Prostate gland (tissue), 2 donors: ENCODE measurements at regions not wholly inside any gene's neighbourhood (a gene's known extent, or its start where the extent isn't known, plus 50 kb on each side); places are given as distances from the start of the nearest gene placed in this dataset.

Experiments
- POLR2A ChIP-seq: fragments of 450-650 bp; IDR thresholded peaks from one replicate; pipeline ENCODE4 v1.6.1; 2016; ENCODE audit warnings: antibody characterized with exemption, mild to moderate bottlenecking
- TF ChIP-seq, protein P1 (sequence below), 4 experiments: fragments of 200-600 bp in 2 of 4; fragments of 450-650 bp in 2 of 4; sonication (generic) in 2 of 4; IDR thresholded peaks; 1 replicate in 3 of 4; 2 replicates in 1 of 4; pipeline ENCODE4 v1.5.1; 2016 to 2019; ENCODE audit warnings: antibody characterized with exemption in 4 of 4, mild to moderate bottlenecking in 2 of 4, moderate library complexity in 2 of 4

DNA sequence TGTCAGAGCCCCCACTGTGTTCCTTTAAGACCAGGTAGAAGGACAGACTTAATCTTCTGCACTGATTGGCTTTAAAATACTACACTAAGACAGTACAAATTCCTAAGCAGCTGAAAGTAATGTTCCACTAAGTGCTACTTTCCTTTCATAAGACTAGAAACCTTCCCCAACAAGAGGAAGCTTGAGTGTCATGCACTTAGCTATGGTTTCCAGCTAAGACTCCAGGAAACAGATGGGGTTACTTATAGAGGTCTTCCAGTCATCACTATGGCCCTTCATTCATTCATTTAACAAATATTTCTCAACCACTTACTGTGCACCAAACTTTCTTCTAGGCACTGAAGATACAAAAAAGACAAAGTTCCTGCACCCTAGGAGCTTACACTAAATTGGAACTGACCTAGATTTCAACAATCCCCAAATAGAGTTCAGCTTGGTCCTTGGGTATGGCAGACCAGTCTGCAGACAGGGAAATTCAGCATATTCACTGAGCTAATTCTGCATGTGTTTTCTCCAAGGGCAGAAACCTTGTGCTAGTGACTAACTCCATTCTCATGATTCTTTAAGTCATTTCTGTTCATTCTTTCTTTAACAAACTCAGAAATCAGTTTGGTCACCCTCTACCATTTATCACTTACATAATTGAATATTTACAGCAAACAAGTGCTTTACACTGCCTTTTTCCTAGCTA is 178.4 kb upstream of the MTNR1B start:
- TF ChIP-seq, protein P1, sequence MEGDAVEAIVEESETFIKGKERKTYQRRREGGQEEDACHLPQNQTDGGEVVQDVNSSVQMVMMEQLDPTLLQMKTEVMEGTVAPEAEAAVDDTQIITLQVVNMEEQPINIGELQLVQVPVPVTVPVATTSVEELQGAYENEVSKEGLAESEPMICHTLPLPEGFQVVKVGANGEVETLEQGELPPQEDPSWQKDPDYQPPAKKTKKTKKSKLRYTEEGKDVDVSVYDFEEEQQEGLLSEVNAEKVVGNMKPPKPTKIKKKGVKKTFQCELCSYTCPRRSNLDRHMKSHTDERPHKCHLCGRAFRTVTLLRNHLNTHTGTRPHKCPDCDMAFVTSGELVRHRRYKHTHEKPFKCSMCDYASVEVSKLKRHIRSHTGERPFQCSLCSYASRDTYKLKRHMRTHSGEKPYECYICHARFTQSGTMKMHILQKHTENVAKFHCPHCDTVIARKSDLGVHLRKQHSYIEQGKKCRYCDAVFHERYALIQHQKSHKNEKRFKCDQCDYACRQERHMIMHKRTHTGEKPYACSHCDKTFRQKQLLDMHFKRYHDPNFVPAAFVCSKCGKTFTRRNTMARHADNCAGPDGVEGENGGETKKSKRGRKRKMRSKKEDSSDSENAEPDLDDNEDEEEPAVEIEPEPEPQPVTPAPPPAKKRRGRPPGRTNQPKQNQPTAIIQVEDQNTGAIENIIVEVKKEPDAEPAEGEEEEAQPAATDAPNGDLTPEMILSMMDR (IDR thresholded peaks at IDR 0.05) = no peak
- no peak for TF ChIP-seq POLR2A
